Endothelial cell of umbilical vein (primary cell): ENCODE measurements at regions not wholly inside any gene's neighbourhood (a gene's known extent, or its start where the extent isn't known, plus 50 kb on each side); places are given as distances from the start of the nearest gene placed in this dataset.

Source experiments
- BruUV-seq: library from RNA; stranded (reverse); fragments of 400-500 nt; replicated peaks from 2 replicates; lab custom pipeline; 2021; lab: Mats Ljungman, UMichigan
- CTCF ChIA-PET: fragments of 300-600, 350-600 bp; sonication (Branson Sonifier 250); formaldehyde crosslinking; loops from one replicate; lab custom pipeline; 2021; ENCODE audit warnings: antibody characterized with exemption, inconsistent platforms; lab: Charles Lee
- POLR2A ChIA-PET: fragments of 300-600, 350-600 bp; sonication (Branson Sonifier 250); formaldehyde crosslinking; loops from one replicate; lab custom pipeline; 2021; ENCODE audit warnings: antibody characterized with exemption, inconsistent platforms; lab: Charles Lee
- DNase-seq: peaks from one replicate; pipeline ENCODE4 v3.0.0-alpha.2; 2011; ENCODE audit warnings: low read depth, low spot score
- FAIRE-seq: peaks from 2 replicates; lab custom pipeline; 2011; peaks lifted over from hg19 to GRCh38; lab: Jason Lieb, UNC
- H2AFZ ChIP-seq: 2 replicates; pipeline ENCODE4 v1.6.0; 2012; ENCODE audit warnings: low read depth, low read length, control low read depth, inconsistent platforms
- H3K27ac ChIP-seq: 2 replicates; pipeline ENCODE4 v1.5.1; 2011; ENCODE audit warnings: low read depth, mild to moderate bottlenecking, control low read depth, low read length, moderate library complexity; ENCODE audit not compliant: insufficient read depth
- H3K27me3 ChIP-seq, 2 experiments: 2 replicates each; pipeline versions ENCODE4 v1.6.0 to v1.6.1; 2011; ENCODE audit warnings: low read length in 2 of 2, mixed read lengths in 1 of 2; ENCODE audit not compliant: control insufficient read depth in 2 of 2, insufficient read depth in 2 of 2
- H3K36me3 ChIP-seq, 2 experiments: 2 replicates in 1 of 2; 3 replicates in 1 of 2; pipeline ENCODE4 v1.5.1; 2011; ENCODE audit warnings: low read length in 2 of 2, mild to moderate bottlenecking in 1 of 2, moderate library complexity in 1 of 2; ENCODE audit not compliant: control insufficient read depth in 2 of 2, insufficient read depth in 2 of 2; ENCODE audit errors: extremely low read depth in 1 of 2
- H3K4me1 ChIP-seq: 3 replicates; pipeline ENCODE4 v1.5.1; 2011; ENCODE audit warnings: mild to moderate bottlenecking, low read length; ENCODE audit not compliant: control insufficient read depth, insufficient read depth; ENCODE audit errors: extremely low read depth
- H3K4me2 ChIP-seq: 2 replicates; pipeline ENCODE4 v1.6.1; 2011; ENCODE audit warnings: low read length, control low read depth, mixed read lengths; ENCODE audit not compliant: insufficient read depth
- H3K4me3 ChIP-seq, 3 experiments: fragments of 200-600 bp in 1 of 3; sonication (generic), shearing (Covaris generic) in 1 of 3; replicated peaks in 1 of 3; 2 replicates each; pipeline ENCODE4 v1.5.1; 2011 to 2016; ENCODE audit warnings: control low read depth in 3 of 3, low read length in 3 of 3, mild to moderate bottlenecking in 2 of 3, inconsistent platforms in 1 of 3, low read depth in 1 of 3, moderate library complexity in 1 of 3; ENCODE audit not compliant: insufficient read depth in 1 of 3
- H3K79me2 ChIP-seq: 2 replicates; pipeline ENCODE4 v1.6.0; 2012; ENCODE audit warnings: low read length, inconsistent platforms; ENCODE audit not compliant: control insufficient read depth, insufficient read depth
- H3K9ac ChIP-seq: replicated peaks from 2 replicates; pipeline ENCODE3; 2011; ENCODE audit warnings: low read length, control low read depth; ENCODE audit not compliant: insufficient read depth; ENCODE audit errors: extremely low read depth
- H3K9me1 ChIP-seq: replicated peaks from 3 replicates; pipeline ENCODE4 v1.6.0; 2011; ENCODE audit warnings: mild to moderate bottlenecking, low read length; ENCODE audit not compliant: control insufficient read depth, insufficient read depth; ENCODE audit errors: extremely low read depth
- H3K9me3 ChIP-seq: replicated peaks from 2 replicates; pipeline ENCODE4 v1.5.1; 2012; ENCODE audit warnings: low read length, inconsistent platforms; ENCODE audit not compliant: control insufficient read depth, insufficient read depth
- H4K20me1 ChIP-seq: replicated peaks from 2 replicates; pipeline ENCODE3; 2011; ENCODE audit warnings: mild to moderate bottlenecking, low read length; ENCODE audit not compliant: control insufficient read depth, insufficient read depth; ENCODE audit errors: extremely low read depth
- EZH2 ChIP-seq: IDR thresholded peaks from 2 replicates; pipeline ENCODE4 v1.6.1; 2012; ENCODE audit warnings: borderline replicate concordance, low read depth, mild to moderate bottlenecking, moderate library complexity, low read length, inconsistent platforms; ENCODE audit not compliant: severe bottlenecking
- FOS ChIP-seq: IDR thresholded peaks from 2 replicates; pipeline ENCODE4 v1.6.1; 2011; ENCODE audit warnings: mild to moderate bottlenecking, low read length, moderate library complexity, borderline replicate concordance; ENCODE audit not compliant: insufficient read depth
- GATA2 ChIP-seq: IDR thresholded peaks from 2 replicates; pipeline ENCODE4 v1.7.0; 2011; ENCODE audit warnings: low read depth, mild to moderate bottlenecking, moderate library complexity, mixed read lengths, low read length; ENCODE audit not compliant: insufficient read length, insufficient read depth
- JUN ChIP-seq: IDR thresholded peaks from 2 replicates; pipeline ENCODE4 v1.6.1; 2011; ENCODE audit warnings: borderline replicate concordance, low read depth; ENCODE audit not compliant: insufficient read length, insufficient read depth
- MYC ChIP-seq: IDR thresholded peaks from one replicate; pipeline ENCODE4 v1.6.1; 2011; ENCODE audit warnings: mild to moderate bottlenecking, low read depth, low read length
- POLR2A ChIP-seq: IDR thresholded peaks from 2 replicates; pipeline ENCODE4 v1.6.1; 2012; ENCODE audit warnings: low read depth, mild to moderate bottlenecking, control low read depth, low read length
- POLR2AphosphoS5 ChIP-seq: IDR thresholded peaks from 2 replicates; pipeline ENCODE4 v1.6.1; 2012; ENCODE audit warnings: low read depth, mild to moderate bottlenecking, control low read depth, low read length, moderate library complexity; ENCODE audit not compliant: insufficient read depth
- dilution Hi-C: fragments of 300-500 bp; cut with MboI; formaldehyde crosslinking; loops from one replicate; pipeline ENCODE4 v1.15.0; 2019; ENCODE audit warnings: low sequenced_read_pairs; ENCODE audit not compliant: extremely low pct_ligation_motif_present
- intact Hi-C: fragments of 100-400 bp; cut with micrococcal nuclease; formaldehyde crosslinking; loops from one replicate; pipeline ENCODE4 v1.10.0; 2022
- TF ChIP-seq, protein P1 (sequence below), 2 donors: IDR thresholded peaks; 1 replicate in 1 of 2; 2 replicates in 1 of 2; pipeline ENCODE4 v1.5.1; 2011; ENCODE audit warnings: low read length in 2 of 2, mild to moderate bottlenecking in 2 of 2, moderate library complexity in 2 of 2, control low read depth in 1 of 2, inconsistent platforms in 1 of 2, low read depth in 1 of 2; ENCODE audit not compliant: insufficient read depth in 1 of 2; ENCODE audit errors: extremely low read depth in 1 of 2
- TF ChIP-seq, protein P2 (sequence below): IDR thresholded peaks from 2 replicates; pipeline ENCODE4 v1.6.1; 2011; ENCODE audit not compliant: insufficient read depth, insufficient read length

GRCh38 chr14:79951572-79951971, 259.7 kb downstream of the DIO2 start:
- intact Hi-C loops (no loop called here), dilution Hi-C loops (no loop called here)
- TF ChIP-seq MYC (no peak), GATA2 (no peak), POLR2A (no peak), POLR2AphosphoS5 (no peak), JUN (no peak), FOS (no peak), EZH2 (no peak)
- TF ChIP-seq, protein P1, sequence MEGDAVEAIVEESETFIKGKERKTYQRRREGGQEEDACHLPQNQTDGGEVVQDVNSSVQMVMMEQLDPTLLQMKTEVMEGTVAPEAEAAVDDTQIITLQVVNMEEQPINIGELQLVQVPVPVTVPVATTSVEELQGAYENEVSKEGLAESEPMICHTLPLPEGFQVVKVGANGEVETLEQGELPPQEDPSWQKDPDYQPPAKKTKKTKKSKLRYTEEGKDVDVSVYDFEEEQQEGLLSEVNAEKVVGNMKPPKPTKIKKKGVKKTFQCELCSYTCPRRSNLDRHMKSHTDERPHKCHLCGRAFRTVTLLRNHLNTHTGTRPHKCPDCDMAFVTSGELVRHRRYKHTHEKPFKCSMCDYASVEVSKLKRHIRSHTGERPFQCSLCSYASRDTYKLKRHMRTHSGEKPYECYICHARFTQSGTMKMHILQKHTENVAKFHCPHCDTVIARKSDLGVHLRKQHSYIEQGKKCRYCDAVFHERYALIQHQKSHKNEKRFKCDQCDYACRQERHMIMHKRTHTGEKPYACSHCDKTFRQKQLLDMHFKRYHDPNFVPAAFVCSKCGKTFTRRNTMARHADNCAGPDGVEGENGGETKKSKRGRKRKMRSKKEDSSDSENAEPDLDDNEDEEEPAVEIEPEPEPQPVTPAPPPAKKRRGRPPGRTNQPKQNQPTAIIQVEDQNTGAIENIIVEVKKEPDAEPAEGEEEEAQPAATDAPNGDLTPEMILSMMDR (IDR thresholded peaks at IDR 0.05; ENCODE audit: extremely low read depth in 1 of 2, insufficient read depth in 1 of 2, low read depth in 1 of 2, low read length in 2 of 2), result no peak
- TF ChIP-seq, protein P2, sequence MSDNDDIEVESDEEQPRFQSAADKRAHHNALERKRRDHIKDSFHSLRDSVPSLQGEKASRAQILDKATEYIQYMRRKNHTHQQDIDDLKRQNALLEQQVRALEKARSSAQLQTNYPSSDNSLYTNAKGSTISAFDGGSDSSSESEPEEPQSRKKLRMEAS, result no peak
- Histone ChIP-seq H3K9me3 (no peaks in the 10 kb centered on the region), H3K4me3 (no peak overlapping the region), H3K9me1 (no peaks in the 10 kb centered on the region), H4K20me1 (no peaks in the 10 kb centered on the region), H3K79me2 (no peaks in the 10 kb centered on the region), H2AFZ (no peak overlapping the region), H3K27ac (no peak overlapping the region), H3K4me2 (no peak overlapping the region), H3K4me1 (no peaks in the 10 kb centered on the region), H3K9ac (no peak overlapping the region), H3K36me3 (no peaks in the 10 kb centered on the region), H3K27me3 (no peaks in the 10 kb centered on the region)
- FAIRE-seq (no peak), DNase-seq (no peak)
- no TSS peak for BruUV-seq
- CTCF ChIA-PET, result no interaction called here
- POLR2A ChIA-PET, result no interaction called here
